HG02852 (cell line): ENCODE measurements at regions not wholly inside any gene's neighbourhood (a gene's known extent, or its start where the extent isn't known, plus 50 kb on each side); places are given as distances from the start of the nearest gene placed in this dataset.

Experiments used
- ATAC-seq: cut with Tn5 transposase; IDR thresholded peaks from one replicate; pipeline ENCODE4 v1.9.1; 2021; ENCODE audit warnings: mild to moderate bottlenecking, moderate library complexity; ENCODE audit not compliant: unreplicated experiment

DNA sequence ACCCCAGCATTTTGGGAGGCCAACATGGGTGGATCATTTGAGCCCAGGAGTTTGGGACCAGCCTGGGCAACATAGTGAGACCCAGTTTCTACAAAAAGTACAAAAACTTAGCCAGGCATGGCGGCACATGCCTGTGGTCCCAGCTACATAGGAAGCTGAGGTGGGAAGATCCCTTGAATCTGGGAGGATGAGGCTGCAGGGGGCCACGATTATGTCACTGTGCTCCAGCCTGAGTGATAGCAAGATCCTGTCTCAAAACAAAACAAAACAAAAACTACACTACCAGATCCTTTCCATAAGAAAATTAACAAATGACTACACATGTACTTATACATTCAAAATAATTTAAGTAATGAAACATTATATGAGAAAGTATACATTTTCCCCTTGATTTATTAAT is 116.4 kb upstream of the KLF6 start:
- ATAC-seq = no peak

DNA sequence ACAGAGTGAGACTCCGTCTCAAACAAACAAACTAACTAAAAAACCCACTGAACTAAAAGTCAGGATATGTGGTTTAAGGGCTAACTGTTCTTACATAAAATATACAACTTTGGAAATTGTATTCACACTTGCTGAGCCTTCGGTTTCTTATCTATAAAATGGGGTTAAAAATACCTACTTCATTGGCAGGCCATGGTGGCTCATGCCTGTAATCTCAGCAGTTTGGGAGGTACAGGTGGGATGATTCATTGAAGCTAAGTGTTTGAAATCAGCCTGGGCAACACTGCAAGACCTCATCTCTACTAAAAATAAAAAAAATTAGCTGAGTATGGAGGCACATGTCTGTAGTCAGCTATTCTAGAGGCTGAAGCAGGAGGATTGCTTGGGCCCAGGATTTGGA is 115.4 kb upstream of the KLF6 start:
- ATAC-seq = no peak

- no peak for ATAC-seq
These were observed 113.8 kb upstream of the KLF6 start for GRCh38 chr10:3898821-3899220.

- ATAC-seq = no peak
These were observed 112.1 kb upstream of the KLF6 start for GRCh38 chr10:3897156-3897555.

DNA sequence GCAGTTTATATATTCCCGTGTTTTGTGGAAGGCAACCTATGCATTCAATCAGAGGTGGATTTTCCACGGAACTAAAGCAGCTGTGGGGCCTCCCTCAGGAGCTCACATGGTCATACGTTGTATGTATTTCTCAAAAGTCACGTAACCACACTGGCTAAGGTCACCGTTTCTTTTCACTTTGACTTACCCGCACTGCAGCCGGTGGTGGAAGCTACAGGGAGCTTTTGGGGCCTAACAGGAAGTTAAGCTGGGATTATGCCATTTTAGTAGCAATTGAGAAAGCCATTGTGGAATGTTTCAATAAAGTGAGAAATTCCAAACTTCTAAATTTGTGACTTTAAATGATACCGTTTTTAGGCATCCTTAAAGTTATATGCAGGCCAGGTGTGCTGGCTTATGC is 111.2 kb upstream of the KLF6 start:
- ATAC-seq = no peak

- no peak for ATAC-seq
These were observed 110.1 kb upstream of the KLF6 start for GRCh38 chr10:3895045-3895631.

GRCh38 chr10:3893901-3894563 is 109.0 kb upstream of the KLF6 start:
- ATAC-seq = no peak

DNA sequence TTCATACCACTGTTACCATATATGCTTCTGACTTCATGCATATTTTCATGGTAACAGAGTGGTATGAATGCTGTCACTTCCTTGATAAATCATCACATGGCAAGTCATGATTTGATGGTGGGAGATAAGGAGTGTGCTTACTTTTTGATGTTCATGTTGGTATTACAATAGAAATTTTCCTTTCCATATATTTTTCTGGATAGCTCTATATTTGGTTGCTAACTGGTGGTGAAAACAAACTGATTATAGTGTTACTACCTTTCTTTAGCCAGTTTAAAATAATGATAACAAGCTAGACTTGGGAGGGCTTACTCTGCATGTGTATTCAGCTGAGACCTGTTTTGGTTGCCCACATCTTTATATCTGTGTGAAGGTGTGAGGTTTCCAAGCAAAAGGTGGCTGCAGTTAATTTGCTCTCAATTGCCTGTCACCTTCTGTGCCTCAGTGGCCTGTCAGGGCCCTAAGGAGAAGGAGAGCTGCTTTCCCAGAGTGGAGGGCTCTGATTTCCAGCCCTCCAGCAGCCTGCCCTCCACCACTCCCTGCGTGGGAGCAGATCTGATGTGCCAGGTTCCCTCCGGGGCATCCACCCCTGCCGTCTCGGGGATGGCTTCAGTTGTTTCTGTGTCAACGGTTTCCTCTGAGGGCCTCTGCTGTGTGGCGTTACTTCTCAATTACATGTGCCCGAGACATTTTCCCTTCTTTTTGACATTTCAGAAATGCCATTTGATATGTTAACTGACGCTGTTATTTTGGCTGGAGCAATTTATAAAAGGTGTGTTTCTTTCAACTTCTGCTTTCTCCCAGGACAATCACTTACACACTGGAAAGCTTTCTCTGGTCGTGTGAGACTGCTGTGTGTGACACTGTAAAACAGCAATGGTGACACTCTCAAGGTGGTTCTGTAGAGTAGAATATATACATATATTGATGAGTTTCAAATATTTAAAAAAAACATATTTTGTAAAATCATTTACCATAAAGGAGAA is 107.7 kb upstream of the KLF6 start:
- ATAC-seq = no peak

GRCh38 chr10:3891396-3891795 is 106.4 kb upstream of the KLF6 start:
- ATAC-seq = no peak

DNA sequence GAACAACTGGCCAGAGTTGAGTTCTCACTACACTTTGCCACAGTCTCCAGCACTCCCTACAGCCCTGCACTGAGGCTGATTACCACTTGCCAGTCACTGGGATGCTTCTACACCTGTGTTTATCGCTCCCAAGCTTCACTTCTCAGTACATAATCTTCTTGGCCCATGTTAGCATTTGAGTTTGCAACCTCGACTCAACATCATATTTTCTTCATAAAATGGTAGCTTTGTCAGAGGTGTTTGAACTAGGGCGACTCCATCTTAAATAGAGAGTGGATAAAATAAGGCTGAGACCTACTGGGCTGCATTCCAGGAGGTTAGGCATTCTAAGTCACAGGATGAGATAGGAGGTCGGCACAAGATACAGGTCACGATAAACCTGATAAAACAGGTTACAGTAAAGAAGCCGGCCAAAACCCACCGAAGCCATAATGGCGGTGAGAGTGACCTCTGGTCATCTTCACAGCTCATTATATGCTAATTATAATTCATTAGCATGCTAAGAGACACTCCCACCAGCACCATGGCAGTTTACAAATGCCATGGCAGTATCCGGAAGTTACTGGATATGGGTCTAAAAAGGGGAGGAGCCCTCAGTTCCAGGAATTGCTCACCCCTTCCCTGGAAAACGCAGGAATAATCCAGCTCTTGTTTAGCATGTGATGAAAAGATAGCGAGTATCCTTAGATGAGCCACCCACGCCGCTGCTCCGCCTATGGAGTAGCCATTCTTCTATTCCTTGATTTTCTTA is 105.8 kb upstream of the KLF6 start:
- no peak for ATAC-seq

GRCh38 chr10:3889961-3890522 is 105.0 kb upstream of the KLF6 start:
- no peak for ATAC-seq

GRCh38 chr10:3887885-3888476 is 103.0 kb upstream of the KLF6 start:
- ATAC-seq = peak; percentile 78

DNA sequence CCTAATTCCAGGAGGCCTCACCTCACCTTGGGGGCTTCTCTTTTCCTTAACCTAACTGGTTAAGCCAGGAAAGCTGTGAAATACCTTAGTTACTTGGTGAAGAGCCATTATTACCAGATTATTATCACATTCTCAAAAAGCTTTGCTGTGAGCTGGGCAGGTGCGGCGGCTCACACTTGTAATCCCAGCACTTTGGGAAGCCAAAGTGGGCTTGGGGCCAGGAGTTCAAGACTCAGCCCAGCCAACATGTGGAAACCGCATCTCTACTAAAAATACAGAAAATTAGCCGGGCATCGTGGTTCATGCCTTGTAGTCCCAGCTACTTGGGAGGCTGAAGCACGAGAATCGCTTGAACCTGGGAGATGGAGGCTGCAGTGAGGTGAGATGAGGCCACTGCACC is 102.4 kb upstream of the KLF6 start:
- ATAC-seq = peak; percentile 12

GRCh38 chr10:3886641-3887251 is 101.7 kb upstream of the KLF6 start:
- no peak for ATAC-seq

DNA sequence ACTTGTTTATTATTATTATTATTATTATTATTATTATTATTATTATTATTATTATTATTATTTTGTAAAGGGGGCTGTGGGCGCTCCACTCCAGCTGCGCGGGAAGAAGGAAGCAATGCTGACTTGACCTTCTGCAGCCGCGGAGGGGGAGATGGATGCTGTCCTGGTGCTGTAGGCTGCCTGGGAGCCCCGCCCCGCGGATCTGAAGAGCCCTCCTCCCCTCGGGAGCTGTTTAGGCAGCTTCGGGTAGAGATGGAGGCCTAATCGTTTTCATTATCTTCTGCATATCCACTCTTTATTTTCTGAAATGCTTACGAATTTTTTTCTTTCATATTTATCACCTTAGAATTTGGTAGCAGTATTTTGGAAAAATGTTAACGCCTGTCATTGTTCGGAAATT is 101.2 kb upstream of the KLF6 start:
- no peak for ATAC-seq

- no peak for ATAC-seq
These were observed 97.8 kb upstream of the KLF6 start for GRCh38 chr10:3882855-3883254.

DNA sequence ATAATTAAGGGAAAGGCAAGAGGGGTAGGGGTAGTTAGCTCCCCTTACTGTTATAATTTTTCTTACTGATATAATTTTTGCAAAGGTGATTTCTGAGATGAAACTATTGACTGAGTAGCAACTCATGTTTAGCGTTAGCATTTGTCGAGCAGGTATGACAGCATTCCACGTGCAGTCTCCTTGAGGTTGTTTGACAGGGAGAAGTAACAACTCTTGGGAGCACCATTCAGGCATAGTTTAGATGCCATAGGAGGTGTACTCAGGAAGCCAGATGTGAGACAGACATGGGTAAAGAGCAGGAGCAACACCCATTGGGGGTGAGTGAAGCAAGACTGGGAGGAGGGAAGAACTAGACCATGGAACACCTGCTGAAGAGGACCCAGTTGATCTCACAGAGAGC is 96.6 kb upstream of the KLF6 start:
- ATAC-seq = no peak

- ATAC-seq = no peak
These were observed 94.1 kb upstream of the KLF6 start for GRCh38 chr10:3879073-3879472.

GRCh38 chr10:3877211-3878000 is 92.4 kb upstream of the KLF6 start:
- ATAC-seq = no peak
